GM10266 (cell line): ENCODE measurements at regions not wholly inside any gene's neighbourhood (a gene's known extent, or its start where the extent isn't known, plus 50 kb on each side); places are given as distances from the start of the nearest gene placed in this dataset.

Source experiments
- DNase-seq: peaks from one replicate; pipeline ENCODE4 v3.0.0; 2012; ENCODE audit errors: extremely low spot score
- TF ChIP-seq, protein P1 (sequence below): IDR thresholded peaks from 2 replicates; pipeline ENCODE4 v1.5.1; 2012; ENCODE audit warnings: mild to moderate bottlenecking, low read depth; ENCODE audit not compliant: control insufficient read depth, insufficient read depth; ENCODE audit errors: missing control alignments

DNA sequence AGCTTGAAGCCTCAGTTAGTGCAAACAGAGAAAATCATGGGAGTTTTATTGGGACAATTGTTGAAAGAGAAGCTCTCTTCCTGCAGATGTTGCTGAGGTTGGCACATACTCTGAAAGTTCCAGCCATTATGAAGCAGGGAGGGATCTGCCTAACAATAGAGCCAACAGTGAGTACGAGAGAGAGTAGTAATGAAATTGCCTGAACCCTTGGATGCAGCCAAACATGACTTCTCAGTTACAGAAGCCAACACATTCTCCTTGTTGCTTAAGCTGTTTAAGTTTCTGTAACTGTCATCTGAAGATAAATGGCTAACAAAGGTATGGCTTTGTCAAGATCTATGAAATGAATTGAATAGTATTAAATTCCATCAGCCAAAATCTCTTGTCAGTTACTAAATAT lies 211.0 kb upstream of the TTC14 start:
- no peak for DNase-seq

DNA sequence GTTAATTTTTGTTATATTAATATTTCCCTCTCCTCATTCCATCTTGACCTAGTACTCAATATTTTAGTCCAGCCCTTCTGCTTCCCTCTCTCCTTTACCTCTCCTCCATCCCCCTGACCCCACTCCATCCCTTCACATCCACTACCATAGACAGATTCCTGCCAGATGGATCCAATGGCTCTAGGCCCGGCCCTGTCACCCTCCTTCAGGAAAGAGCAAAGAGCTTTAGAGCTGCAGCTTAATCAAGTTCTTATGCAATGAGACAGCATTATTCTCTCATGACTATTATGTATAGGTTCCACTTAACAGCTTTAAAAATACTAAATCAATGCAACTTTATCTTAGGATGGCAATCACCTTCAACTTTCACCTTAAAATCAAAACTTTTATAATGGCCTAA lies 200.7 kb upstream of the TTC14 start:
- DNase-seq, result no peak
- TF ChIP-seq, protein P1, sequence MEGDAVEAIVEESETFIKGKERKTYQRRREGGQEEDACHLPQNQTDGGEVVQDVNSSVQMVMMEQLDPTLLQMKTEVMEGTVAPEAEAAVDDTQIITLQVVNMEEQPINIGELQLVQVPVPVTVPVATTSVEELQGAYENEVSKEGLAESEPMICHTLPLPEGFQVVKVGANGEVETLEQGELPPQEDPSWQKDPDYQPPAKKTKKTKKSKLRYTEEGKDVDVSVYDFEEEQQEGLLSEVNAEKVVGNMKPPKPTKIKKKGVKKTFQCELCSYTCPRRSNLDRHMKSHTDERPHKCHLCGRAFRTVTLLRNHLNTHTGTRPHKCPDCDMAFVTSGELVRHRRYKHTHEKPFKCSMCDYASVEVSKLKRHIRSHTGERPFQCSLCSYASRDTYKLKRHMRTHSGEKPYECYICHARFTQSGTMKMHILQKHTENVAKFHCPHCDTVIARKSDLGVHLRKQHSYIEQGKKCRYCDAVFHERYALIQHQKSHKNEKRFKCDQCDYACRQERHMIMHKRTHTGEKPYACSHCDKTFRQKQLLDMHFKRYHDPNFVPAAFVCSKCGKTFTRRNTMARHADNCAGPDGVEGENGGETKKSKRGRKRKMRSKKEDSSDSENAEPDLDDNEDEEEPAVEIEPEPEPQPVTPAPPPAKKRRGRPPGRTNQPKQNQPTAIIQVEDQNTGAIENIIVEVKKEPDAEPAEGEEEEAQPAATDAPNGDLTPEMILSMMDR, result no peak

More for the DNA sequence above, 211.0 kb upstream of the TTC14 start:
- TF ChIP-seq, protein P1, result no peak

DNA sequence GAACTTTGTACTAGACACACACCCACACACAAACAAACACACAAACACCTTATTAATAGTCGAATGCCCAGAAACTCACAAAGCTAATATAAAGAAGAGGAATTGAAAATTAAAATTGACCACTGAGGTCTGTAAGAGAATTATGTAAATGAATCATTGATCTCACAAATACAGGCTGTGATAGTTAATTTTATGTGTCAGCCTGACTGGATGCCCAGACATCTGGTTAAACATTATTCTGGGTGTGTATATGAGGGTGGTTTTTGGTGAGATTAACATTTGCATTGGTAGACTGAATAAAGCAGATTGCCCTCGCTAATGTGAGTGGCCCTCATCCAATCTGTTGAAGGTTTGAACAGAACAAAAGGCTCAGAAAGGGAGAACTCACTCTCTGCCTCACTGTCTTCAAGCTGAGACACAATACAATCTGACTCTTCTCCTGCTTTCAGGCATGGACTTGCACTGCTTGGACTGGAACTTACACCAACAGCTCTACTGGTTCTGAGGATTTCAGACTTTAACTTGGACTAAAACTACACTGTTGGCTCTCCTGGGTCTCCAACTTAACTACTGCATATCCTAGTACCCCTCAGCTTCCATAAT lies 199.4 kb upstream of the TTC14 start:
- no peak for DNase-seq
- TF ChIP-seq, protein P1, result no peak

DNA sequence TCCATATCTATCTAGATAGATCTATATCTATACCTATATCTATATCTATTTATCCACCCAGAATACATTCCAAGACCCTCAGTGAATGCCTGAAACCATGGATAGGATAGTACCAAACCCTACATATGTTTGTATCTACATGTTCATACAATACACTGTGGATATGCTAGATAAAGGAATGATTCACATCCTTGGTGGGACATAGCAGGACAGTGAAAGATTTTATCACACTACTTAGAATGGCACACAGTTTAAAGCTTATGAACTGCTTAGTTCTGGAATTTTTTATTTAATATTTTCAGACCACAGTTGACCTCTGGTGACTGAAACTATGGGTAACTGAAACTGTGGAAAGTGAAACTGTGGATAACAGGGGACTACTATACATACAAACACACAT lies 198.8 kb upstream of the TTC14 start:
- no peak for DNase-seq
- TF ChIP-seq, protein P1, result no peak

DNA sequence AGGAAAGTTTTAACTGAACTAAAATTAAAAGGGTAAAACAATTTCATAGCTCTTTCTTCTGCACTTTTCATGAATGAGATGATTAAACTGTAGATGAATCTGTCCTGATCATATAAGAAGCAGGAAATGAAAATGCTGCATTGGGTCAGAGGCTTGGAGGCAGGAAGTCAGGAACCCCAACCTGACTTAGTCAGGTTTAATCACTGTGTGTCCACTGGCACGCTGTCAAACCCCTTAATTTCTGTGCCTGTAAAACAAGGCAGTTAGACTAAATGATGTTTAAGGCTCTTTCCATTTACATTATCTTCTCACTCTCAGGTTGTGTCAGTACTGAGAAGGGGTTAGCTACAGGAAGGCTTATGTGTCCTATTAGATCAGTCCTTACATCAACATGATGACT lies 193.3 kb upstream of the TTC14 start:
- no peak for DNase-seq
- TF ChIP-seq, protein P1, result no peak

DNA sequence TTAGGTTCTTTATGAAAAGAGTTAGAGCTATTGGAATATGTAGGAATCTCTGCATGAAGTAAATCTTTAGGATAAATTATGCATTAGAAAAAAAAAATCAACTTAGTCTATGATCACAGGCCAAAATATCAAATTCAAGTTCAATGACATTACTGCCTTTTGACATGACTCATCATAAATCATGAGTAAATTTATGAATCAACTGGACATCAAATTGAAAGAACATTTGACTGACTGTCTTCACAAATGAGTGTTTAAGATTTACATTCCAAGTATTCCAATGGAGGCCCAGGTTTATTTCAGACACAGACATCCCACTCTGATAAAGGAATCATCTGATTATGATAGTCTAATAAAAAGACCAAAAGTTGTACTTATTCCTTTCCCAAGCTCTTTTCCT lies 192.8 kb upstream of the TTC14 start:
- TF ChIP-seq, protein P1, result no peak
- no peak for DNase-seq

DNA sequence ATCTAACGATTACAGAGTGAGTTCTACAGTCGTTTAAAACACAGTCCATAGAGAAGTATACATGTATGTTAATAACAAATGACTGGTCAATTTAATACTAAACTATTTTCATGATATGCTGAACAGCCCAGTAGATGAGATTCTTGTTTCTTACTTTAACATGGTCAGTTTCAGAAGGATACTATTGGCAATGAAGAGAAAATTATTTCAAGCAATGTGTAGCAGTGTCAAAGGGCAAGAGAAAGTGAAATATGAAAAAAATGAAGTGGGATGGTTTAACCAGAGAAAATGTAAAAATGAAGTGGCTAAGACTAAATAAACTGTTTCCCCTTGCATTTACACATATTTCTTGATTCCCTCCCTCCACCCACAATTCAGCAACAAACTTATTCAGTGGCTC lies 192.1 kb upstream of the TTC14 start:
- no peak for DNase-seq
- TF ChIP-seq, protein P1, result no peak
